NCI-H2227 (cell line): ENCODE measurements at regions not wholly inside any gene's neighbourhood (a gene's known extent, or its start where the extent isn't known, plus 50 kb on each side); places are given as distances from the start of the nearest gene placed in this dataset.
"Not testable (repeated sequence)": the region's sequence is repeated elsewhere in the genome, so short reads cannot be mapped to it uniquely, and the experiment has no call there.

Experiments
- DNase-seq: peaks from one replicate; lab custom pipeline; 2025; ENCODE audit not compliant: unreplicated experiment; lab: John Stamatoyannopoulos, UW

- DNase-seq = no peak
Observed at GRCh38 chr2:189231719-189232323, 52.3 kb upstream of the COL5A2 start.

- no peak for DNase-seq
Observed at GRCh38 chr2:189232759-189233406, 53.3 kb upstream of the COL5A2 start.

- no peak for DNase-seq
Observed at GRCh38 chr2:189233527-189233926, 54.0 kb upstream of the COL5A2 start.

- no peak for DNase-seq
Observed at GRCh38 chr2:189234991-189235390, 55.4 kb upstream of the COL5A2 start.

- no peak for DNase-seq
Observed at GRCh38 chr2:189236066-189236465, 56.5 kb upstream of the COL5A2 start.

- no peak for DNase-seq
Observed at GRCh38 chr2:189238903-189239302, 59.3 kb upstream of the COL5A2 start.

GRCh38 chr2:189243843-189244242, 64.3 kb upstream of the COL5A2 start:
- DNase-seq = not testable (repeated sequence)

GRCh38 chr2:189247276-189247675, 67.7 kb upstream of the COL5A2 start:
- no peak for DNase-seq

GRCh38 chr2:189248141-189248540, 68.6 kb upstream of the COL5A2 start:
- no peak for DNase-seq

- DNase-seq = no peak
Observed at GRCh38 chr2:189249171-189249570, 69.6 kb upstream of the COL5A2 start.

GRCh38 chr2:189249901-189250300, 70.3 kb upstream of the COL5A2 start:
- DNase-seq = no peak

- DNase-seq = no peak
Observed at GRCh38 chr2:189252991-189253675, 73.6 kb upstream of the COL5A2 start.

- no peak for DNase-seq
Observed at GRCh38 chr2:189253836-189254235, 74.3 kb upstream of the COL5A2 start.

- DNase-seq = peak; percentile 19
Observed at GRCh38 chr2:189254268-189254883, 74.8 kb upstream of the COL5A2 start.

GRCh38 chr2:189255711-189256110, 76.2 kb upstream of the COL5A2 start:
- no peak for DNase-seq

- DNase-seq = no peak
Observed at GRCh38 chr2:189258616-189259365, 79.2 kb upstream of the COL5A2 start.

GRCh38 chr2:189260361-189260814, 80.8 kb upstream of the COL5A2 start:
- no peak for DNase-seq

GRCh38 chr2:189261431-189261841, 81.9 kb upstream of the COL5A2 start:
- DNase-seq = no peak

GRCh38 chr2:189261916-189262315, 82.4 kb upstream of the COL5A2 start:
- DNase-seq = no peak

GRCh38 chr2:189265696-189266320, 86.2 kb upstream of the COL5A2 start:
- DNase-seq = no peak

- DNase-seq = no peak
Observed at GRCh38 chr2:189267491-189267890, 87.9 kb upstream of the COL5A2 start.
